GM23338 (cell line): ENCODE measurements at regions not wholly inside any gene's neighbourhood (a gene's known extent, or its start where the extent isn't known, plus 50 kb on each side); places are given as distances from the start of the nearest gene placed in this dataset.

Experiments
- TF ChIP-seq, protein P1 (sequence below), 2 experiments: fragments of 200-600 bp in 1 of 2; sonication (generic) in 1 of 2; conservative IDR thresholded peaks; 2 replicates each; pipeline versions ENCODE4 v1.5.1 to v1.6.1; 2016 to 2017; ENCODE audit warnings: antibody characterized with exemption in 2 of 2, low read depth in 2 of 2, mild to moderate bottlenecking in 2 of 2, moderate library complexity in 1 of 2
- TF ChIP-seq, protein P2 (sequence below): IDR thresholded peaks from 2 replicates; pipeline ENCODE4 v1.6.1; 2016; ENCODE audit warnings: antibody characterized with exemption

DNA sequence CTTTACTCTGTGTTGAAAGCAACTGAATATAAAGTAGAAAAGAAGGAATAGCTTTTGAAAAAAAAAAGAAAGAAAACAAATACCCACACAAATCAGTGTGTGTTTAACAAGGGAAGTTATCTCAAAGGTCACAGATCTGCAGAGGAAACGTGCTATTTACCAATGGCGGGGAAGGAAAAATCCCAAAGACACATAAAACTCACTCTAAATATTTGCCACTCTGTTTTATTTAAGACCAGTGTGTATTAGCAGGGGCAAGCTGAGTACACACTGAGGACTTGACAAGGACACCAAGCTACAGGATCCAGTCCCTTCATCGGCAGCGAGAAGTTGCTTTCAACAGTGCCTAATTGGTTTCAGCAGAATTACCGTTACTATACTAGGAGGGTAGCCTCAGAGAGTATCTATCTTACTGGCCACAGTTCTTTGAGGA is 252.5 kb downstream of the DEPDC1B start:
- TF ChIP-seq, protein P1, sequence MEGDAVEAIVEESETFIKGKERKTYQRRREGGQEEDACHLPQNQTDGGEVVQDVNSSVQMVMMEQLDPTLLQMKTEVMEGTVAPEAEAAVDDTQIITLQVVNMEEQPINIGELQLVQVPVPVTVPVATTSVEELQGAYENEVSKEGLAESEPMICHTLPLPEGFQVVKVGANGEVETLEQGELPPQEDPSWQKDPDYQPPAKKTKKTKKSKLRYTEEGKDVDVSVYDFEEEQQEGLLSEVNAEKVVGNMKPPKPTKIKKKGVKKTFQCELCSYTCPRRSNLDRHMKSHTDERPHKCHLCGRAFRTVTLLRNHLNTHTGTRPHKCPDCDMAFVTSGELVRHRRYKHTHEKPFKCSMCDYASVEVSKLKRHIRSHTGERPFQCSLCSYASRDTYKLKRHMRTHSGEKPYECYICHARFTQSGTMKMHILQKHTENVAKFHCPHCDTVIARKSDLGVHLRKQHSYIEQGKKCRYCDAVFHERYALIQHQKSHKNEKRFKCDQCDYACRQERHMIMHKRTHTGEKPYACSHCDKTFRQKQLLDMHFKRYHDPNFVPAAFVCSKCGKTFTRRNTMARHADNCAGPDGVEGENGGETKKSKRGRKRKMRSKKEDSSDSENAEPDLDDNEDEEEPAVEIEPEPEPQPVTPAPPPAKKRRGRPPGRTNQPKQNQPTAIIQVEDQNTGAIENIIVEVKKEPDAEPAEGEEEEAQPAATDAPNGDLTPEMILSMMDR (conservative IDR thresholded peaks at IDR 0.05; ENCODE audit: low read depth in 2 of 2) = no peak
- TF ChIP-seq, protein P2, sequence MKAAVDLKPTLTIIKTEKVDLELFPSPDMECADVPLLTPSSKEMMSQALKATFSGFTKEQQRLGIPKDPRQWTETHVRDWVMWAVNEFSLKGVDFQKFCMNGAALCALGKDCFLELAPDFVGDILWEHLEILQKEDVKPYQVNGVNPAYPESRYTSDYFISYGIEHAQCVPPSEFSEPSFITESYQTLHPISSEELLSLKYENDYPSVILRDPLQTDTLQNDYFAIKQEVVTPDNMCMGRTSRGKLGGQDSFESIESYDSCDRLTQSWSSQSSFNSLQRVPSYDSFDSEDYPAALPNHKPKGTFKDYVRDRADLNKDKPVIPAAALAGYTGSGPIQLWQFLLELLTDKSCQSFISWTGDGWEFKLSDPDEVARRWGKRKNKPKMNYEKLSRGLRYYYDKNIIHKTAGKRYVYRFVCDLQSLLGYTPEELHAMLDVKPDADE = no peak
